NCI-H1694 (cell line): ENCODE measurements at regions not wholly inside any gene's neighbourhood (a gene's known extent, or its start where the extent isn't known, plus 50 kb on each side); places are given as distances from the start of the nearest gene placed in this dataset.
A peak's percentile ranks its signal among the peaks of the same experiment; 100 is the strongest.

Source experiments
- DNase-seq: peaks from one replicate; lab custom pipeline; 2025; lab: John Stamatoyannopoulos, UW

DNA sequence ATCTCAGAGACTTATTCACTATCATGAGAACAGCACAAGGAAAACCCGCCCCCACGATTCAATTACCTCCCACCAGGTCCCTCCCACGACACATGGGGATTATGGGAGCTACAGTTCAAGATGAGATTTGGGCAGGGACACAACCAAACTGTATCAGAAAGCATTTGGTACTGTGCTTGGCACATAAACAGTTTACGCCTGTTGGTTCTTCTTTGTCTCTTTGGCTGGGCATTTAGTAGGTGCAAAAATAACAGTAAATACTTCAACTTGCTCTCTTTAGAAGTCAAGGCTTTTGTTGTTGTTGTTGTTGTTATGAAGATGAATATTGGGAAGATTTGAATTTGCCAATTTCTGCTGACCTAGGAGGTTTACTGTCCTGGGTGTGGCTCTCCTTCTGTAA lies 175.4 kb upstream of the IGSF21 start:
- no peak for DNase-seq

DNA sequence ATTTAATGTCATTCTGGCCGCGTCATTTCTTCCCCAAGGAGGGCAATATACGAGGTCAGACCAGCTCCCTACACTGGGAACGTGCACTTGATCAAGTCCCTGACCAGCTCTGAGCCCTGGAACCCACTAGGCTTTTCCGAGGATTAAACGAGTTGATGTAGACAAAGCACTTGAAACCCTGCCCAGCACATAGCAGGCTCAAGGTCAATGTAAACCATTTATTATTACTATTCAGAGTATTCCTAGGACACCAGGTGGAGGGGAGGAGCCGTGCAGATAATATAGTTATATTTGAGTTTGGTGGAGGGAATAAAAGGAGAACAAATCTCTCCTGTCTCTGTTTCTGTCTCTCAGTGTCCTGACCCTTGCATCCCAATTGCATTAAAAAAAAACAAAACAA lies 174.1 kb upstream of the IGSF21 start:
- peak; percentile 55 for DNase-seq

DNA sequence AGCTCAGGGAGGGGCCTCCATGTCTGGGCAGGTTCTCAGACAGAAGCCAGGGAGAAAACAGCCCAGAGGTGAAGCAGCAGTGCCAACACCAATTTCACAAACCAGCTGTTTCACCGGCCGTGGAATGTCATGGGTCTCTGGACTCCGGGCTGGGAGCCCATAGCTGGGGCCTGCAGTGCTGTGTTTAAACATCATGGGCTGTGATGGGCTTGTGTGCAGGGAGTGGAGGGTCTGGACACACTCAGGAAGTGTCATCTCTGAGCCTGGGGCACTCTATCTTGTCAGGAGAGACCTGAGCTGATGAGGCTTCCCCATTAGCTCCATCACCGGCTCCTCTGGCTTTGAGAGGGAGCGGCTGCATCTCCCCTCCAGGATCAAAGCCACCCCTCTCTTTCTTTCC lies 173.6 kb upstream of the IGSF21 start:
- no peak for DNase-seq

DNA sequence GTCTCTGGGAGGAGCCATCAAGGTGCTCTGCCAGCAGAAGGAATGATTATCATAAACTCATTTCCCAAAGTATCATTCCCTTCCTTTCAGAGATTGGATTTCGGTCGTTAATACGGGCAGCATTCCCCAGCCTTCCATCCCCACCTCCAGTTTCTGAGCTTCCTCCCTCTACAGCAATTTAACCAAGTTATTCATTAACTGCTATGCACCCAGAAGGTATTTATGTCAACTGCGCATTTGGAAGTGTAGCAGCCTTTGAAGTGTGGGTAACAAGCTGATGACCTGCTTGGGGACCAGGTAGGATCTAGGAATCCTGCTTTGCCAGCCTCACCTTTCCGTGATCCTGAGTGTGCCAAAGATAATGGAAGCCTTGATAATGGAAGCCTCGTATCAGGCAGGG lies 172.4 kb upstream of the IGSF21 start:
- DNase-seq: no peak

DNA sequence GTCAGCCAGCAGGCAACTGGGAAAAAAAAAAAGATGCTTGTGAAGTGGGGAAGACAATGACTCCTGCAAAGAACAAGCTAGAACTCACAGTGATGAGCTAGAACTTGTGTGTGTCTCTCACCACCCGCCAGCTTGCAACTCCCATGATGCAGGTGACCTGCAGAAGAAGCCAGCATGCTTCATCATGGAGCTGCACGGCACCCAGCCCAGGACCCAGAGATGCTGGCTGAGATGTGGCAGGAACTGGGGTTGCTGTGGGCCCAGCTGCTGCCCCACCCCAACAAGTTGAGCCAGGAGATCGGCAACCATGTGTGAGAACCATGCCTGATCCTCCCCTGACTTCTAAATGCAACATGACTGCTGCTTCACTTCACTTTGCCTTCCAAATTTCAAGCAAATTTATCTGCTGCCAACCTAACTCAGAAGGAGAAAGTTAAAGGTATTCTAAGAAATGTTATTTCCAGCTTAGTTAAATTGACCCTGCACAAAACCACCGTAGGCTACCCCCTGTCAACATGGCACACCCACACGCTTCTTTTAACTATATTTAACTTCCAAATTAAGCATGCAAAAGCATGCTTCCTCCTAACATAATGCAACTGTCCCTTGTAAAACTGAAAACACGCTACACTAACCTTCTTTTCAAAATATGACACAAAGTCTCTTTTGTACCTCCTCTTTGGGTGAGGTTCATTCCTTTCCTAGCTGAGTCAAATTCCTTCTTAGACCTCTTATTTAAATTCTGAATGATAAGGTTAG lies 166.0 kb upstream of the IGSF21 start:
- no peak for DNase-seq

DNA sequence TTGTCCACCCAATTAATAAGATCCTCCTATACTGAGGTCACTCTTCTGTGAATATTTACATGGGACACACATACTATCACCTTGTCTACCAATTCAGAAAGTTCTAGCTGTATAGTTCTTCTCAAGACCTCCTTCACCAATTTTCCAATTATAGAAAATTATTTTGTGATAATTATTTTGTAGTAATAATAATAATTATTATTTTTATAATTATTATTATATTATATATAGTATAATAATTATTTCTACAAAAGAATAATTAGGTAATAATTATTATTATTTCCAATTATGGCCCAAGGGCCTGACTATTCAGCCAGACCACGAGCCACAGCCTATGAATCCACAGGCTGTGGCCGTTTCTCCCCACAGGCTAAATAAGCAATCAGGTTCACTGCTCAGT lies 164.1 kb upstream of the IGSF21 start:
- no peak for DNase-seq

DNA sequence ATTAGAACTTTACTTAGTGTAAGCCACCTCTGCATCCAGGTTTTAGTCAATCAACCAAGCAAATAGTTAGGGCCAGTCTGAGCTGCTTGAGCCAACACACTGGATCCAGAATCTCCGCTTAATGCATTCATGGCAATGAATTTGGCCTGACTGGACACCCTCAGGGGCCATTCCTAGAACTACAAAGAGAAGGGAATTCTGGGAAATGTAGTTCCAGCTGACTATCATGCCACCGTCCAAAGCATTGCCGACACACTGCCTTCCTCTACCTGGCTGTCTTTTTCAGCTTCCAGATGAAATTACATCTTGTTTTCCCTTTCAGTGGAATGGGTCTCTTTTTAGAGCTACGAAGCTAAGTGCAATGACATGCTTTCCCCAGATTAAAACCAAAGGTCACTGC lies 163.0 kb upstream of the IGSF21 start:
- DNase-seq: no peak

DNA sequence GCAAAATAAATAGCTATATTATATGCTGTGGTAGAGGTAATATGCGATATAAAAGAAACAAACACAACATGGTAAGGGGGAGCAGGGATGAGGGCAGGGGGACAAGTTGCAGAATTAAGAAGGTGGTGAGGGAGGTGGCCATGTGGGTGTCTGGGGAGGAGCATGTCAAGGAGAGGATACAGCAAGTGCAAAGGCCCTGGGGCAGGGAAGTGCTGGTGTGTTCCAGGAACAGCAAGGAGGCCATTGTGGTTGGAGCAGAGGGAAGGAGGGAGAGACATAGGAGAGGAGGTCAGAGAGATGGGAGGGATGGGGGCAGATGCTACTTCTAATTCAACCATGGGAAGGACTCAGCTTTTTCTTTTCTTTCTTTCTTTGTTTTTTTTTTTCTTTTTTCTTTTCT lies 161.2 kb upstream of the IGSF21 start:
- no peak for DNase-seq

DNA sequence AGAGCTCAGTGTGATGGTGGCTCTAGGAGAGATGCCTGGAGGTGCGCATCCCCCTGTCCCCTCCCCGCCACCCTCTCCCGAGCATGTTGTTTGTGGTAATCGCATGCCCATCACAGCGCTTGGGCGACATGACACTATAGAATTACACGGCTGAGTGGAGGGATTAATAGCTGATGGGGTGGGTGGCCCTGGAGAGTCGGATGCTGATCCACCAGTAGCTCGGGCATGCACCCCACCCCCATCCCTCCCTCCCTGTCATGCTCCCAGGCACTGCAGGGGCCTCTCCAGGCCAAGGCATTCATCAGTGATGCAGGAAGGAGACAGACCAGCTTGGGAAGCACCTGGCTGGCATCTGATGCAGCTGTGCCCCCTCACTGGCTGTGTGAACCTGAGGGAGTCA lies 159.0 kb upstream of the IGSF21 start:
- peak; percentile 18 for DNase-seq

DNA sequence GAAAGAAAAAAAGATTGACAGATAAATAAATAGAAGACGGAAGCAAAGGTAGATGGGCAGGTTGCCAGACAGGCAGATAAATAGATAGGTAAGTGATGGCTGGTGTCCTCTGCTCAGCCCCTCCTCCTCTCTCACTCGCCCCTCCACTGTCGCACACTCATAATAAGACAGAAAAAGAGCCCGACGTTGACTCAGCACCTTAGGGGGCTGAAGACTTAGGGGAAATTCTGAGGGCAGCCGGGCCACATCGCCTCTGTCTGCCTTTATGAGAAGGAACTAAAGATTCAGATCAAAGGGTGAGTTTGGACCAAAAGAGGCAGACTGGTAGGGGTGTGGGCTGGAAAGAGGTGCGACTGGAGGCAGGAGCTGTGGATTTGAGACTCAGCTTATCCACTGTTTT lies 158.1 kb upstream of the IGSF21 start:
- DNase-seq: no peak

DNA sequence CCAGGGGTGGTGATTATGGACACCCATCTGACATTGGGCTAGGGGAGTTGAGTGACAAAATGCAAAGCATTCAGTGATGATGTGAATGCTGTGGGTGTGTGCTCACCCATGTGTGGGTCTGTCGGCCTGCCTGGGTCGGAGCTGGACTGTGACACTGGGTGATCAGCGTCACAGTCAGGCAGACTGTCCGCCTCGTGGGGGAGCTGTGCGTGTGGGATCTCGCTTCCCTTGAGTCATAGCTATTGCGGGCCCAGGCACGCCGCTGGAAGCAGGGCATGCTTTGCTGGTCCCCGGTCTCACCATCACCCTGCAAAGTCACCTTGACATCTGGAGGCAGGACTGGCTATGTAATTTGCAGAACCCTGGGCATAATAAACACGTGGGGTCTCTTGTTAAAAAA lies 156.9 kb upstream of the IGSF21 start:
- no peak for DNase-seq

DNA sequence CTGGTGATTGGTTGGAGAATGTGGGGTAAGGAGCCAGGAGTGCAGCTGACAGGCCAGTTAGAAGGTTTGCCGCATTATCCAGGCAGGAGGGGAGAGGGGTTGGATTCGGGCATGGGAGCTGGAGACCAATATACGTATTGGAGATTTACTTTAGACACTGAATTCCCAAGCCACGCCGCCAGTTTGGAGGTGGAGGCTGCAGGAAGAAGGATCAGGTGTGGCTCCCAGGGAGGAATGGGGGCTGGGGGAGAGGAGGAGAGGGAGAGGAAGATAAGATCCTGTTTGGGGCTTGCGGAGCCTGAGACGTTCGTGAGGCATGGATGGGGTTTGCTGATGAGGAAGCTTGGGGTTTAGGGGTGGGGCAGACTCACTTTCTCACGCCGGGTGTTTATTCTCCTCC lies 155.1 kb upstream of the IGSF21 start:
- DNase-seq: no peak

DNA sequence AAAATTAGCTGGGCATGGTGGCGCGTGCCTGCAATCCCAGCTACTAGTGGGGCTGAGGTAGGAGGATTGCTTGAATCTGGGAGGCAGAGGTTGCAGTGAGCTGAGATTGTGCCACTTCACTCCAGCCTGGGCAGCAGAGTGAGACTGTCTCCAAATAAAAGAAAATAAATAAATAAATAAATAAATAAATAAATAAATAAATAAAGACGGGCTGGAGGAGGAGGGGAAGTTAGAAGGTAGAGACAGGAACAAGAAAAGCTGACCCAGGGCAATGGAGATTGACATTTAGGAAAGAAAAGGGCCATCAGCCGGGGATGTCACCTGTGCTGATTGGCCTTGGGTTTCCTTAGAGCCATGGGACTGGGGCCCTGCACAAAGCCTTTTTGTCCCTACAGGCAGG lies 153.7 kb upstream of the IGSF21 start:
- DNase-seq: no peak

DNA sequence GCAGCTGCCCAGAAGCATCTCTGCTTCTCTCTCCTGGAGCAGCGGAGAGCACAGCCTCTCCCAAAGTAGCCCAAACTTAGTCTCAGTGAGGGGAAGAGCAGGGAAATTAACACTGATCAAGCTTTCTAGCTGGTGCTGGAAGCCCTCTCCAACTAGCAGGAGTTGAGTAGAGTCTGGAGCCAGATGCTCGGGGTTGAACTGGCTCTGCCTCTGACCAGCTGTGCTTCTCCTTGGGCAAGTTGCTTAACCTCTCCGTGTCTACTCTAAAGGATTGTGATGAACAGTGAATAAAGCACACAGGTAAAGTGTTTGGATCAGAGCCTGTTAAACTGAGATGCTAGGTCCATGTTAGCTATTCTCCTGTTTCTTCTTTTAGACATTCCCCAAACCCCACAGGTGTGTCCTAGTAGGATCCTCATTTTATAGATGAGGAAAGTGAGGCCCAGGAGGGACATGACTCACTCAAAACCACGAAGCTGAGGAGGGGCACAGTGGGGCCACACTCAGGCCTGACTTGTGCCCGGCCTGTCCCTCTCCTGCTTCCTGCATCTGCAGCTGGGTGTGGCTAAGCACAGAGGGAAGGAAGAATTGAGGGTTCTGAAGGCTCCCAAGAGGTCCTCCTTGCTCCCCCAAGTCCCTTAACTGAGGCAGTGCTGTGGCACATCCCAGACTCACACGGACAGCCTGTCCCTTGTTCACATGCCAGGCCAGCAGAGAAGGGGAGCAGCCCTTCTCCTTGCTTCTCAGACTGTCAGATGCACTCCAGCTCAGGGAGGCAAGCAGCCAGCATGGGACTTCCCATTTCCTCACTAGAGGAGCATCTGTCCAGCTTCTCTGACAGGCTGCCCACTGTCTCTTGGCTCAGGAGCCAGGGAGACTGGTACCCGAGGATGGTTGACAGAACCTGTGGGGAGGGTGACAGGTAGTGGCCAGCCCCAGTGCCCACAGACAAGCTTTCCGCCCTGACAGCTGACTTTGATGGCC lies 152.0 kb upstream of the IGSF21 start:
- DNase-seq: no peak

DNA sequence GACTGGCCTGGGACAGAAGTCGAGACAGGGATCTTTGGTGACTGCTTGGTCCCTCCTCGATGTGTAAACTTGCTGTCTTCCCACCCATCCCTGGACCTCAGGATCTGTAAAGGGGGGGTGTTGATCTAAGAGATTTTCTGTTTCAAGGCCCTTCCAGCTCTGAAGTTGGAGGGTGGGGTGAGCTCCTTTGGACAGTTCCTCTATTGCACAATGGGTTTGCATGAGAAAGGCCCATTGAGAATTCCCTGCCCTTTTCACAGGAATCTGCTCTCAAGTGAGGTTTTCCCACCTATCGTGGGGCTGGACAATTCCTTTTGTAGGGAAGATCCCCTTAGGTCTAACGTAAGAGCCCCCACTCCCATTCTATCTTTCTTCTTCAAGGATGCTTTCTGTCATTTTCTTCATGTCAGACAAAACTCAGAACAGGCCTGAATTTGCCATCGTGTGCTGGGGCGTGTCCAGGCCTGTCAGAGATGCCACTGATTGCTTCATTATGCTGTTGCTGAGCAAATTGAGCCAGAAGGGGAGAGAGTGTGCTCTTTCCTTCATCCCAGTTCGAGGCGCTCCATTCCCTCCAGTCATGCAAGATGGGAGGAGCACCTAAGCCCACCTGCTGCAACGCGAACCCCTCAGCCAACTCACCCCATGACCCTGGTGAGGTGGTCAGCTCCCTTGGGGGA lies 149.9 kb upstream of the IGSF21 start:
- DNase-seq: no peak

DNA sequence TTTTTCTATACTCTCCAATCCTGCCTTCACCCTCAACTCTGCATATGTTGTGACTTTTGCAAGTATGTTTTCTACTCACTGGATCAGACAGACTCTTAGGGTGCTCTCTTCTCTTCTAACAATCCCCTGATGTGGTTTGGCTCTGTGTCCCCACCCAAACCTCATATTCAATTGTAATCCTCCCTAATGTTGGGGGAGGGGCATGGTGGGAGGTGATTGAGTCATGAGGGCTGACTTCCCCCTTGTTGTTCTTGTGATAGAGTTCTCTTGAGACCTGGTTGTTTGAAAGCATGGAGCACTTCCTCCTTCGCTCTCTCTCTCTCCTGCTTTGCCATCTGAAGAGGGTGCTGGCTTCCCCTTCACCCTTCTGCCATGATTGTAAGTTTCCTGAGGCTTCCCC lies 148.9 kb upstream of the IGSF21 start:
- DNase-seq: no peak

DNA sequence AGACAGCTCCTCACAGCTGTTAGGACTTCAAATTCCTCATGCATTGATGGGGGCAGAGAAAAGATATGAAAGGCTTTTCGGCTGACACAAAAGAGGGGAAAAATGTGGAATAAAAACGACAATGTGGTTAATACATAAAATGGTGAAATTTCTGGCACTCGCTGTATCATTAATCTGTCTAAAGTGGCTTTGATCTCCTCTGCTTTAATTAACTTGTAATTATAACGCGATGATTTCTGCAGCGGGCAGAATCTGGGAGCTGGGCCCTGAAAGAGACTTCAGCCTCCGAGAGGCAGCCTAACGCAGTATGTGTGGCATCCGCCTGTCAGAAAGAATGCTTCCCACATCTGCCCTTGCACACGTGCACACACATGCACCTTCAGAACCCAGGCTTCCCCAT lies 144.1 kb upstream of the IGSF21 start:
- no peak for DNase-seq

DNA sequence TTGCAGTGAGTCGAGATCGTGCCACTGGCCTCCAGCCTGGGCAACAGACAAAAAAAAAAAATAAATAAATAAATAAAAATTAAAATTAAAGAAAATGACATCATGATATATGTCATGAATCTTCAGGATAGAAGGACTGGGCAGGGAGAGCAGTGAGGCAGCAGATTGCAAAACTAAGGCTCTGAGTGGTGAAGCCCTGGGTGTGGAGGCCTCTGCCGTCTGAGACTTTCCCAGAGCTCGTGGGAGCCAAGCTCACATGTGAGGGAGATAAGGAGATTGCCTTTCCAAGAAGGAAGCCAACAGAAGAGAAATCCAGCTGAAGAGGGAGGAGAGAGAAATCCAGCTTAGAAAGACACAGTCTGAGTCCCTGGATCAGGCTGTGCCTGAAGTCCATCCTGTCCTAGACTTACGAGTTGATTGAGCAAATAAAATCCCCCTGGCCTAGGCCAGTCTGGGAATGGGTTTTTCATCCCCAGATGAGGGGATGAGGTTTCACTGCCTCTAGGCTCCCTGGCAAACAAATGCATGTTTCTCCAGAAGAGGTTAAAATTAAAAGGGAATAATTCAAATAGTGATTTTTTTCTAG lies 142.0 kb upstream of the IGSF21 start:
- no peak for DNase-seq

DNA sequence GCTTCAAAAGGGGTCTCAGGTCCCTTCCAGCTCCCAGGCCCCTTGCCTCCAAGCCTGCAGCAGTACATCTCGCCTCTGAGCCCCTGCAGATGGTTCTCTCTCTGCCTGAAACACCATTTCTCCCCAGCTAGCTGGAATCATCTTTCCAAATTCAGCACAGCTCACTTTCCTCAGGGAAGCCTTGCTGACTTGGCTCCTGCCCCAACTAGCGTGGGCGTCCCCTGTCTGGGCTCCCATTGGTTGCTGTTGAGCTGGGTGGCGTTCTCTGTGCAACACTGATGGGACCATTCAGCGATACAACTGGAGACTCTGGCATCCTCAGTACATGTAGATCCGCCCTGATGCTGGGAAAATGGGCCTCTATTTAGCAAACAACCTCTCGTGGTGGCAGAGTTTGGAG lies 141.3 kb upstream of the IGSF21 start:
- DNase-seq: no peak

DNA sequence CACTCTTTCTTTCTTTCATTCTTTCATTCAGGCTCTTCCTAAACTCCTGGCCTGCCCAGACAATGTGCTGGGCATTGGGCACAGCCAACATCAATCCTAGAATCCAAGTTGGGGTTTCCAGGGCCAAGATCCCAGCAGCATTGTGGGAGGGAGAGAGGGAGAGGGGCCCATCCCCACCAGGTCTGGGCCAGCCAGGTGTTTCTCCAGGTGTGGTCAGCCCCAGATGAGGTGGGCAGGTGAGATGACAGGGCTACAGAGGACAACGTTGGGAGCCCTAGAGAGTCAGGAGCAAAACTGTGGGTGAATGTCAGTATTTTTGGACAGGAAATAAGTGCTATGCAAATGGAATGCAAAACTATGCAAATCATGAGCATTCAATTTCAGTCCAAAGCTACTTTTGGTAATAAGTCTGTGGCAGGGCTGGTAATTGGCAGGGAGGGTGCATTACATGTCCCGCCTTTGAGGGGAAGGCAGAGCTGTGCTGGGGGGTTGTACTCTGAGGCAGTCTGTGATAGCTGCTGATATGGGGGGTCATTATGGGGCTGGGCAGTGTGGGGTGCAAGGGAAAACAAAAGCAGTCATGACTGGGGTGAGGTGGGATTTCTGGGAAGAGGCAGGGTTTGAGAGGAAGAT lies 139.9 kb upstream of the IGSF21 start:
- no peak for DNase-seq

DNA sequence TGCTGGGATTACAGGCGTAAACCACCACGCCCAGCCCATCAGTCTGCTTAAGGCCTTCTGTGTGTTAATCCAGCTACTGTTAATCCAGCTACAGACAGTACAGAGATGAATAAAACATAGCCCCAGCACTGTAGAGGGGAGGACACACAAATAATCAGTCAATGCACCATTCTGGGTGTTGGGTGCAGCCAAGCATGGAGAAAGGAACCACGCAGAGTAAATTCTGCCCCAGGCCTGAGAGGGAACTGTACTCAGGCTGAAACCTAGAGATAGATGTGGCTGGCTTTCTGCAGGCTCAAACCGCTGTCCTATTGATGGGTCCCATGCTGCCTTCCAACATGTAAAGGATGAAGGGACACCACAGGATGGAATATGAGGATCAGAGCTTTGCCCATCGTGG lies 136.8 kb upstream of the IGSF21 start:
- DNase-seq: no peak

DNA sequence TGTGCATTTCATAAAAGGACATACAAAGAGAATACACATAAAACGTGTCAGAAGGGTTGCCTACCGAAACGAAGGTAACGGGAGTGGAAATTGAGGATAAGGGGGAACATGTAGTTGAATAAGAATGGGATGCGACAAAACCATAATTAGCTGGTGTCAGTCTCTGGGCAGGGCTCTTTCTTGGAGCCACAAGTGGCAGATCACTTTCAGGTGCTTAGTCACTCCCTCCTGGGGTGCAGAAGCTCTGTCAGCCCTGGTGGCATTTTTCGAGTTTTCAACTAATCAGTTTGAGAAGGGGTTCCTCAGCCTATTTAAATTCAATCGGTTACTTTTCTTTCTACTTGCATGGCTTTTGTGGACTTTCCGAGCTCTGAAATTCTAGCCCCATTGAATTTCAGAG lies 133.9 kb upstream of the IGSF21 start:
- no peak for DNase-seq
